ENCODE measurements at regions not wholly inside any gene's neighbourhood (a gene's known extent, or its start where the extent isn't known, plus 50 kb on each side); places are given as distances from the start of the nearest gene placed in this dataset.

DNA sequence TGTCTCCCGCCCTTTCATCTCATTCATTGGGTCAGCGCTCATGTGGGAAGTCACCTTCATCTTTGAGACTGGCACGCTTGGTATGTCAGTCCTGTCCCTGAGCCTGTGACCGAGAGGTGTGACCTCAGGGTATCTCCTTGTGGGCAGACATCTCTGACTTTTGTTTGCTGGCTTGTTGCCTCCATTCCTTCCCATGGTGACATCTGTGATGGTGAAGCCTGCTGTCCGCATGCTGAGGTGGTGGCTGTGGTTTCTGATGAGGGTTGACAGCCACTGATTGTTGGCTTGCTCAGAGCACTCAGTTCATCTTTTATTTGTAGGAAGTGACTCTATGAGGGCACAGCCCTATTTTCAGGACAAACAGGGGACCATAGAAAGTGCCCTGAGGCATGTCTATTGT is 139.2 kb downstream of the SLC4A3 start:
- no peak for TF ChIP-seq ZFX (IDR thresholded peaks at IDR 0.05; ENCODE audit: borderline replicate concordance)
- TF ChIP-seq, protein P1, sequence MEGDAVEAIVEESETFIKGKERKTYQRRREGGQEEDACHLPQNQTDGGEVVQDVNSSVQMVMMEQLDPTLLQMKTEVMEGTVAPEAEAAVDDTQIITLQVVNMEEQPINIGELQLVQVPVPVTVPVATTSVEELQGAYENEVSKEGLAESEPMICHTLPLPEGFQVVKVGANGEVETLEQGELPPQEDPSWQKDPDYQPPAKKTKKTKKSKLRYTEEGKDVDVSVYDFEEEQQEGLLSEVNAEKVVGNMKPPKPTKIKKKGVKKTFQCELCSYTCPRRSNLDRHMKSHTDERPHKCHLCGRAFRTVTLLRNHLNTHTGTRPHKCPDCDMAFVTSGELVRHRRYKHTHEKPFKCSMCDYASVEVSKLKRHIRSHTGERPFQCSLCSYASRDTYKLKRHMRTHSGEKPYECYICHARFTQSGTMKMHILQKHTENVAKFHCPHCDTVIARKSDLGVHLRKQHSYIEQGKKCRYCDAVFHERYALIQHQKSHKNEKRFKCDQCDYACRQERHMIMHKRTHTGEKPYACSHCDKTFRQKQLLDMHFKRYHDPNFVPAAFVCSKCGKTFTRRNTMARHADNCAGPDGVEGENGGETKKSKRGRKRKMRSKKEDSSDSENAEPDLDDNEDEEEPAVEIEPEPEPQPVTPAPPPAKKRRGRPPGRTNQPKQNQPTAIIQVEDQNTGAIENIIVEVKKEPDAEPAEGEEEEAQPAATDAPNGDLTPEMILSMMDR (IDR thresholded peaks at IDR 0.05) = no peak
- H3K27ac ChIP-seq = no peak overlapping the region

DNA sequence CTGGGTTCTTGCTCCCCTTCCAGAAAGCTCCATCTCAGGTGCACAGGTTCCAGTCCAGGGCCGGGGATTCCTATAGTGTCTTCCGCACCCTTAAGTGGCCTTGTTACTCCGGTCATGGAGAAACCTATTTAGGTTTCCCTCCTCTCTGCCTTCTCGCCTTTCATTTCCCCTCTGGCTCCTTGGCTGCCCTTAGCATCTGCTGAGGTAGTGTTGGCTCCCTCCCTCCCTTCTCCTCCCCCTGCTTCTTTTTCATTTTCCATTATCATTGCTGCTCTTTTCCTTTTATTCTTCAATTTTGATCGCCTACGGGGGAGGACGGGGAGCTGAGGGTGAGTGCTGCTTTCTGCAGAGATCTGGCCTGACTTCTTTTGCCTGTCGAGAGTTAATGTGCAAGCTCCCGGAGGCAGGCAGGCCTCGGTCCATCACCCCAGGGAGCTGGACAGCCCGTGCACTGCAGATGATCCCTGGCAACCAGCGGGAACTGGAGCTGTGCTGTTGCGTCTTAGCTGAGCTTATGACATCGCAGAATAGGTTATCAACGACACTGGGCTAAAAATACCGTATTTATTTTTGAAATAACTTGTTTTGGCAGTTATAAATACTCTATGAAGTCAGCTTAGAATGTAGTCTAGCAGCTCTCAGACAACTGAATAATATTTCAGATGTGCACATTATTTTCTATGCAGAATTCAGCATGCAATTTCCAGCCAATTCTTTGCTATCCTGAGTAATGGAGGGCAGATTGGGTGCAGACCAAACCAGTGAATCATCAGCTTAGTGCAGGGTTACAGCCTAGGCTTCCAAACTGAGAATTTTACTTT is 141.9 kb downstream of the SLC4A3 start:
- no peak for TF ChIP-seq ZFX (IDR thresholded peaks at IDR 0.05; ENCODE audit: borderline replicate concordance)
- TF ChIP-seq, protein P1 (IDR thresholded peaks at IDR 0.05) = no peak
- H3K27ac ChIP-seq = no peak overlapping the region

DNA sequence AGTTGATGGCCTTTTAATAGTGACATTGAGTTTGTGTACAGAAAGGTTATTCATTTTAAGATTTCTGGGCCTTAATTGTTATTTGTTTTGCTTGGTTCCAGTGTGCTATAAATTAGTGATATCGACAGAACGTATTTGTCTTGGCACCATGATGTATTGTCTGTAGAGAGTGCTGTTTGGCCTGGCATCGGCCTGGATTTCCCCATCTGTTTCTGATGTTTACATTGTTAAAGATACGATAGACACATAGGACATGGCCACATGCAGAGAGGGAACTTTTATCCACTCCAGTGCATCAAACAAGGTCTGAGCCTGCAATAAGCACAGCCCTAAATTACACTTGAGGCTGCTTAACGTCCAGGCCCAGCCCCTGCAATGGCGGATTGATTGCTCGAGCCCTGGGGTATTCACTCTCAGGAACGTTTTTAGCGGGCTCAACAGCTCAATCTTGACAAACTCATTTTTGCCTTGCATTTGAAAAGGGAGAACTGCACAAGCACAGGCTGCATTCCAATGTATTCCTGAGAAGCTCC is 144.7 kb downstream of the SLC4A3 start:
- TF ChIP-seq, protein P1 (IDR thresholded peaks at IDR 0.05) = no peak
- no peak for TF ChIP-seq ZFX (IDR thresholded peaks at IDR 0.05; ENCODE audit: borderline replicate concordance)
- no peak overlapping the region for H3K27ac ChIP-seq

DNA sequence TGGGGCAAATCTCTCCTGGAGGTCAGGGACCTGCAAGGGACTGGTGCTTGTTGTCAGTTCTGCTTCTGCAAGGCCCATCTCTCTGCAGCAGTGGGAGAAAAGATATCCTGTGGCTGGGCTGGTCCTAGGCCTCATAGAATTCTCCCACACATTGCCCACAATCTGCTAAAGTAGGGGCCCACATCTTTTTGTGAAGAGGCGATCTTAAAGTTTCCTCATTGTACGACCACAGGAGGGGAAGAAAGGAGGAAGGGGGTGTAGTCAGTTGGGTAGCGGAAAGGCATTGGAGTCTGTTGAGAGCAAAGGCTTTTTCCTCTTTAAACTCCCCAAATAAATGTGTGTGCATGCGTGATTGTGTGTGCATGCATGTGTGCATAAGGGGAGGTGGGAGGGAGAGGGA is 145.3 kb downstream of the SLC4A3 start:
- H3K27ac ChIP-seq = no peak overlapping the region
- TF ChIP-seq, protein P1 (IDR thresholded peaks at IDR 0.05) = no peak
- TF ChIP-seq ZFX (IDR thresholded peaks at IDR 0.05; ENCODE audit: borderline replicate concordance) = no peak

DNA sequence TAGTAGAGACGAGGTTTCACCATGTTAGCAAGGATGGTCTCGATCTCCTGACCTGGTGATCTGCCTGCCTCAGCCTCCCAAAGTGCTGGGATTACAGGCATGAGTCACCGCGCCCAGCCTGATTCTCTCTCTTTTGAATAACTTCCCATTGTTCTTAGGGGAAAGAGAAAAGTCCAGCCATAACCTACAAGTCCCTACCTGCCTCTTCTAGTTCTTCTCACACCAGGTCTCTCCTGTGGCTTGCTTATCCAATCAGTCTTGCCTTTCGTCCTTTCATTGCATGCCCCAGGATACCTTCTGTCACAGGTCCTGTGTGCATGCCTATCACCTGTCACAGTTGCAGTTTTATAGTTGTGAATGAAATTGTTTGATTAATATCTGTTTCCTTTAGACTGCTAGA is 148.1 kb downstream of the SLC4A3 start:
- H3K27ac ChIP-seq = no peak overlapping the region
- TF ChIP-seq, protein P1 (IDR thresholded peaks at IDR 0.05) = no peak
- no peak for TF ChIP-seq ZFX (IDR thresholded peaks at IDR 0.05; ENCODE audit: borderline replicate concordance)

DNA sequence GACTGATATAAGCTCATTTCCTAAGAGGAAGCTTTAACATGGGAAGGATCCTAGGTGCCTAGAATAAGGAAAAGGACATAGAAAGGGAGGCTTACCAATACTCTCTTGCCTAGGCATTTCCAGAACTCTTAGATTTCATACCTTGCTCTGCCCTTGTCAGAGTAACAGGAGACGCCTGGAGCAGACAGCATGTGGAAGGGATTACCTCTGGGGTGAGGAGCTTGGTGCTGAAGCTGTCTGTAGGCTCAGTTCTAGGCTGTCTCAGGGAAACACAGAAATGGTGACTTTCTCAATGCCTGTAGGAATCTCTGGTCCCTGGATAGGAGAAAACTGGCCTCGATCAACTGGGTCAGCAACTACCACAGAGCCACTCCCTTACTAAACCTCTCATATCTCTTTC is 150.0 kb downstream of the SLC4A3 start:
- TF ChIP-seq, protein P1 (IDR thresholded peaks at IDR 0.05) = no peak
- TF ChIP-seq ZFX (IDR thresholded peaks at IDR 0.05; ENCODE audit: borderline replicate concordance) = no peak
- H3K27ac ChIP-seq = no peak overlapping the region

DNA sequence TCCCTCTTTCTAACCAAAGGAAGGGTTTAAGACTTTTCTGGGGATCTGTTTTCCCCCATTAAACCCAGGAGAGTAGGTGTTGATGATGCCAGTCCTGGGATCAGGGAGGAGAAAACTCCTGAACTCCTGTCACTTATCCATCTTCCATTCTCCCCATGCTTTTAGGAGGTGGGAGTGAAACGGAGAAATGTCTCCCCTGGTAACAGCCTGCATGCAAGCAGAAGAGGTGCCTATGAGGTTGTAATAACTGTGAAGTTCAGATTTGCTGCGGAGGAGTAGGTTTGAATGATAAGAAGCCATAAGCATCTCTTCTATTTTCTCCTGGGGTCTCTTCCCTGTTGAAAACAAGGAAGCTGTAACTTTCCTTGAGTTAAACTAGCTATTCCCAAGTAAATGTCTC is 150.8 kb downstream of the SLC4A3 start:
- H3K27ac ChIP-seq = no peak overlapping the region
- TF ChIP-seq, protein P1 (IDR thresholded peaks at IDR 0.05) = no peak
- TF ChIP-seq ZFX (IDR thresholded peaks at IDR 0.05; ENCODE audit: borderline replicate concordance) = no peak

Measured in 22Rv1 (cell line).